Esophagus muscularis mucosa (tissue), 3 donors: ENCODE measurements at regions not wholly inside any gene's neighbourhood (a gene's known extent, or its start where the extent isn't known, plus 50 kb on each side); places are given as distances from the start of the nearest gene placed in this dataset.

Experiments used
- POLR2A ChIP-seq: fragments of 450-650 bp; IDR thresholded peaks from one replicate; pipeline ENCODE4 v1.6.1; 2017; ENCODE audit warnings: antibody characterized with exemption, moderate library complexity, mild to moderate bottlenecking, low read depth
- POLR2AphosphoS5 ChIP-seq, 2 donors: sonication (generic); formaldehyde crosslinking; IDR thresholded peaks; one replicate each; pipeline ENCODE4 v1.6.1; 2017; ENCODE audit warnings: antibody characterized with exemption in 2 of 2
- TF ChIP-seq, protein P1 (sequence below), 3 experiments: fragments of 200-600 bp in 2 of 3; fragments of 450-650 bp in 1 of 3; sonication (generic) in 2 of 3; IDR thresholded peaks; one replicate each; pipeline ENCODE4 v1.5.1; 2017 to 2019; ENCODE audit warnings: antibody characterized with exemption in 3 of 3, mild to moderate bottlenecking in 2 of 3, moderate library complexity in 1 of 3

DNA sequence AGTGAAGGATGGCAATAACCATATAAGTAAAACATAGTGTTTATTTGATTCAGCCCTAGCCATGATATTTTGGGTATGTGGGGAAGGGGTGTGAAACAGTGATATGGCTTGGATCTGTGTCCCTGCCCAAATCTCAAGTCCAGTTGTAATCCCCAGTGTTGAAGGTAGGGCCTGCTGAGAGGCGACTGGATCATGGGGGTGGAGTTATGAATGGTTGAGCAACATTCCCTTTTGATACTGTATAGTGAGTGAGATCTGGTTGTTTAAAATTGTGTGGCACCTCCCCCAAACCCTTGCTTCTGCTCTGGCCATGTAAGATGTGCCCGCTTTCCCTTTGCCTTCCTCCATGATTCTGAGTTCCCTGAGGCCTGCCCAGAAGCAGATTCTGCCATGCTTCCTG is 1804.6 kb downstream of the MAT2B start:
- TF ChIP-seq, protein P1, sequence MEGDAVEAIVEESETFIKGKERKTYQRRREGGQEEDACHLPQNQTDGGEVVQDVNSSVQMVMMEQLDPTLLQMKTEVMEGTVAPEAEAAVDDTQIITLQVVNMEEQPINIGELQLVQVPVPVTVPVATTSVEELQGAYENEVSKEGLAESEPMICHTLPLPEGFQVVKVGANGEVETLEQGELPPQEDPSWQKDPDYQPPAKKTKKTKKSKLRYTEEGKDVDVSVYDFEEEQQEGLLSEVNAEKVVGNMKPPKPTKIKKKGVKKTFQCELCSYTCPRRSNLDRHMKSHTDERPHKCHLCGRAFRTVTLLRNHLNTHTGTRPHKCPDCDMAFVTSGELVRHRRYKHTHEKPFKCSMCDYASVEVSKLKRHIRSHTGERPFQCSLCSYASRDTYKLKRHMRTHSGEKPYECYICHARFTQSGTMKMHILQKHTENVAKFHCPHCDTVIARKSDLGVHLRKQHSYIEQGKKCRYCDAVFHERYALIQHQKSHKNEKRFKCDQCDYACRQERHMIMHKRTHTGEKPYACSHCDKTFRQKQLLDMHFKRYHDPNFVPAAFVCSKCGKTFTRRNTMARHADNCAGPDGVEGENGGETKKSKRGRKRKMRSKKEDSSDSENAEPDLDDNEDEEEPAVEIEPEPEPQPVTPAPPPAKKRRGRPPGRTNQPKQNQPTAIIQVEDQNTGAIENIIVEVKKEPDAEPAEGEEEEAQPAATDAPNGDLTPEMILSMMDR (IDR thresholded peaks at IDR 0.05), result no peak
- TF ChIP-seq POLR2A (no peak), POLR2AphosphoS5 (IDR thresholded peaks at IDR 0.05) (no peak)
